ENCODE measurements at regions not wholly inside any gene's neighbourhood (a gene's known extent, or its start where the extent isn't known, plus 50 kb on each side); places are given as distances from the start of the nearest gene placed in this dataset.

DNA sequence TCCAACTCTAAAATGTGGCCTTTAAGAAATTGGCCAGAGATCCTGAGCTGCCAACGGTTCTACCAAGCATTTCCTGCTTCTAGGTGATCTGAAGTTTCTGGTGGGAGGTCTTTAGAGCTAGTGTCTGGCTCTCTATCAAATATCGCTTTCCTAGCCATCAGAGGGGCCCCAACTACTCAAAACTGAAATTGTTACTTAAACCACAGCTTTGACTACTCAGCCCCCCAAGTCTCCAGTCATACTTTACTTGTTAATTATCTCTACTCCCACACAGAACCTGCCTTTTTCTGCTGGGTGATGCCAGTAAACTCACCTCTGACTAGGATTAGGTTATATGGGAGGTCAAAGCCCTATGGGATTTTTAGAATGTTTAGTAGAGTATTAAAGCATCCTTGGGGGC lies 95.1 kb downstream of the FASLG start:
- Histone ChIP-seq H3K27me3 (replicated peaks; ENCODE audit: control insufficient read depth, insufficient read depth, low read length) (no peaks in the 10 kb centered on the region), H3K36me3 (ENCODE audit: control insufficient read depth, insufficient read depth, low read length) (no peaks in the 10 kb centered on the region), H3K9me3 (no peaks in the 10 kb centered on the region), H3K4me3 (ENCODE audit: low read depth, low read length) (no peak overlapping the region), H3K4me1 (no peaks in the 10 kb centered on the region)
- H3K36me3 Mint-ChIP-seq (ENCODE audit: insufficient read depth, unreplicated experiment) = no peaks in the 10 kb centered on the region
- H3K27me3 Mint-ChIP-seq (ENCODE audit: insufficient read depth, unreplicated experiment) = peaks cover 20% of the 10 kb centered on the region
- TF ChIP-seq, protein P1, sequence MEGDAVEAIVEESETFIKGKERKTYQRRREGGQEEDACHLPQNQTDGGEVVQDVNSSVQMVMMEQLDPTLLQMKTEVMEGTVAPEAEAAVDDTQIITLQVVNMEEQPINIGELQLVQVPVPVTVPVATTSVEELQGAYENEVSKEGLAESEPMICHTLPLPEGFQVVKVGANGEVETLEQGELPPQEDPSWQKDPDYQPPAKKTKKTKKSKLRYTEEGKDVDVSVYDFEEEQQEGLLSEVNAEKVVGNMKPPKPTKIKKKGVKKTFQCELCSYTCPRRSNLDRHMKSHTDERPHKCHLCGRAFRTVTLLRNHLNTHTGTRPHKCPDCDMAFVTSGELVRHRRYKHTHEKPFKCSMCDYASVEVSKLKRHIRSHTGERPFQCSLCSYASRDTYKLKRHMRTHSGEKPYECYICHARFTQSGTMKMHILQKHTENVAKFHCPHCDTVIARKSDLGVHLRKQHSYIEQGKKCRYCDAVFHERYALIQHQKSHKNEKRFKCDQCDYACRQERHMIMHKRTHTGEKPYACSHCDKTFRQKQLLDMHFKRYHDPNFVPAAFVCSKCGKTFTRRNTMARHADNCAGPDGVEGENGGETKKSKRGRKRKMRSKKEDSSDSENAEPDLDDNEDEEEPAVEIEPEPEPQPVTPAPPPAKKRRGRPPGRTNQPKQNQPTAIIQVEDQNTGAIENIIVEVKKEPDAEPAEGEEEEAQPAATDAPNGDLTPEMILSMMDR (IDR thresholded peaks at IDR 0.05; ENCODE audit: insufficient read depth in 1 of 2, low read depth in 1 of 2, low read length in 1 of 2, severe bottlenecking in 1 of 2, unreplicated experiment in 1 of 2) = no peak
- BruUV-seq (replicated peaks) = no TSS peak
- no peaks in the 10 kb centered on the region for H3K9me3 Mint-ChIP-seq (ENCODE audit: unreplicated experiment)
- intact Hi-C loops (cut with micrococcal nuclease; ENCODE audit: unreplicated experiment) = no loop called here
- H3K27ac Mint-ChIP-seq (ENCODE audit: unreplicated experiment) = no peak overlapping the region
- CTCF ChIA-PET = no interaction called here
- POLR2A ChIA-PET = no interaction called here
- no peak overlapping the region for H3K4me3 Mint-ChIP-seq (ENCODE audit: unreplicated experiment)
- H3K4me1 Mint-ChIP-seq (ENCODE audit: low read depth, unreplicated experiment) = no peaks in the 10 kb centered on the region
- DNase-seq = no peak

DNA sequence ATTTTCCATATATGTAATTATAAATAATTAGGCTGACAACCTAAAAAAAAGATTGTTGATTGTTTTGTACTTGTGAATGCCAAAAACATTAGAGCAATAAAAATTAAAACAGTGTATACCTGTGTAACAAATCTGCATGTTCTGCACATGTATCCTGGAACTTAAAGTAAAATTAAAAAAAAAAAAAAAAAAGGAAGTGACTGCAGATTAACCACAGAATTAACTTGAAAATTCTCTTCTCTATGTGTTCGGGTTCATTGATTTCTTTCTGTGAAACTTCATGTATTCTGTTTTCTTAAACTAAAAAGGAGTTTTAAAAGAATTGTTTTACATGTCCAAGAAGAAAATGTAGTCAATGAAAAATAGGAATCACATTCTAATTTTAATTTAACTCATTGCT lies 95.7 kb downstream of the FASLG start:
- intact Hi-C loops (cut with micrococcal nuclease; ENCODE audit: unreplicated experiment) = no loop called here
- H3K4me3 Mint-ChIP-seq (ENCODE audit: unreplicated experiment) = no peak overlapping the region
- H3K27ac Mint-ChIP-seq (ENCODE audit: unreplicated experiment) = no peak overlapping the region
- no peaks in the 10 kb centered on the region for H3K36me3 Mint-ChIP-seq (ENCODE audit: insufficient read depth, unreplicated experiment)
- H3K9me3 Mint-ChIP-seq (ENCODE audit: unreplicated experiment) = no peaks in the 10 kb centered on the region
- ChIA-PET POLR2A (no interaction called here), CTCF (no interaction called here)
- H3K4me3 ChIP-seq (ENCODE audit: low read depth, low read length) = no peak overlapping the region
- H3K9me3 ChIP-seq = no peaks in the 10 kb centered on the region
- TF ChIP-seq, protein P1 (IDR thresholded peaks at IDR 0.05; ENCODE audit: insufficient read depth in 1 of 2, low read depth in 1 of 2, low read length in 1 of 2, severe bottlenecking in 1 of 2, unreplicated experiment in 1 of 2) = no peak
- DNase-seq = no peak
- no TSS peak for BruUV-seq (replicated peaks)
- H3K4me1 ChIP-seq = no peaks in the 10 kb centered on the region
- H3K27me3 ChIP-seq (replicated peaks; ENCODE audit: control insufficient read depth, insufficient read depth, low read length) = no peaks in the 10 kb centered on the region
- peaks cover 20% of the 10 kb centered on the region for H3K27me3 Mint-ChIP-seq (ENCODE audit: insufficient read depth, unreplicated experiment)
- no peaks in the 10 kb centered on the region for H3K4me1 Mint-ChIP-seq (ENCODE audit: low read depth, unreplicated experiment)
- H3K36me3 ChIP-seq (ENCODE audit: control insufficient read depth, insufficient read depth, low read length) = no peaks in the 10 kb centered on the region

DNA sequence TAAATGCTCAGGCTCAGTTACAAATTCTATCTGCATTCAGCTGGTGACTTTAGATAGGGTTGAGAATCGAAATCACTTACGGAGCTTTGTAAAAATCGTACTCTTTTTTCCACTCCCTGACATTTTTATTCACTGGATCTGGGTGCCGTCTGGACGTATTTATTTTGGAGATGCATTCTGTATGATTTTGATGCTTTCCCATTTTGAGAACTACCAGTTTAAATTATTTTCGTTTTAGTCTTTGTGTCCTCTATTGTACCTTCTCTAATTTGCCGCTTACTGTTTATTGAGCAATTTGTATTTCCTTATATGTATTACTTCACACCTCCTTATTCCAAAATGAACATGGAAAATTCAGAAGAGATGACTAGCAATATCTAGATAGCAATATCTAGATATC lies 96.2 kb downstream of the FASLG start:
- DNase-seq = no peak
- no peak overlapping the region for H3K4me3 ChIP-seq (ENCODE audit: low read depth, low read length)
- no peak overlapping the region for H3K27ac Mint-ChIP-seq (ENCODE audit: unreplicated experiment)
- POLR2A ChIA-PET = no interaction called here
- no peaks in the 10 kb centered on the region for H3K4me1 ChIP-seq
- H3K9me3 Mint-ChIP-seq (ENCODE audit: unreplicated experiment) = no peaks in the 10 kb centered on the region
- intact Hi-C loops (cut with micrococcal nuclease; ENCODE audit: unreplicated experiment) = no loop called here
- H3K27me3 ChIP-seq (replicated peaks; ENCODE audit: control insufficient read depth, insufficient read depth, low read length) = no peaks in the 10 kb centered on the region
- BruUV-seq (replicated peaks) = no TSS peak
- peaks cover 24% of the 10 kb centered on the region for H3K27me3 Mint-ChIP-seq (ENCODE audit: insufficient read depth, unreplicated experiment)
- no peaks in the 10 kb centered on the region for H3K4me1 Mint-ChIP-seq (ENCODE audit: low read depth, unreplicated experiment)
- H3K36me3 Mint-ChIP-seq (ENCODE audit: insufficient read depth, unreplicated experiment) = no peaks in the 10 kb centered on the region
- H3K9me3 ChIP-seq = no peaks in the 10 kb centered on the region
- H3K36me3 ChIP-seq (ENCODE audit: control insufficient read depth, insufficient read depth, low read length) = no peaks in the 10 kb centered on the region
- TF ChIP-seq, protein P1 (IDR thresholded peaks at IDR 0.05; ENCODE audit: insufficient read depth in 1 of 2, low read depth in 1 of 2, low read length in 1 of 2, severe bottlenecking in 1 of 2, unreplicated experiment in 1 of 2) = no peak
- CTCF ChIA-PET = no interaction called here
- H3K4me3 Mint-ChIP-seq (ENCODE audit: unreplicated experiment) = no peak overlapping the region

Data from Caco-2 (cell line).